Tibial nerve (tissue), 4 donors: ENCODE measurements at regions not wholly inside any gene's neighbourhood (a gene's known extent, or its start where the extent isn't known, plus 50 kb on each side); places are given as distances from the start of the nearest gene placed in this dataset.

Source experiments
- CTCF ChIP-seq, 5 experiments: fragments of 200-600 bp in 3 of 5; fragments of 450-650 bp in 2 of 5; sonication (generic) in 3 of 5; IDR thresholded peaks; one replicate each; pipeline ENCODE4 v1.5.1; 2016 to 2019; ENCODE audit warnings: antibody characterized with exemption in 5 of 5, mild to moderate bottlenecking in 3 of 5, moderate library complexity in 2 of 5
- EP300 ChIP-seq, 2 donors: sonication (generic); formaldehyde crosslinking; IDR thresholded peaks; one replicate each; pipeline ENCODE4 v1.6.1; 2017; ENCODE audit warnings: antibody characterized with exemption in 2 of 2, mild to moderate bottlenecking in 1 of 2
- POLR2A ChIP-seq, 2 donors: fragments of 450-650 bp; IDR thresholded peaks; one replicate each; pipeline ENCODE4 v1.6.1; 2017; ENCODE audit warnings: antibody characterized with exemption in 2 of 2, mild to moderate bottlenecking in 2 of 2, moderate library complexity in 2 of 2

GRCh38 chrX:20330545-20330944, 63.8 kb upstream of the RPS6KA3 start:
- TF ChIP-seq CTCF (IDR thresholded peaks at IDR 0.05): no peak
- TF ChIP-seq POLR2A (IDR thresholded peaks at IDR 0.05): no peak
- TF ChIP-seq EP300 (IDR thresholded peaks at IDR 0.05): no peak
